ENCODE measurements at regions not wholly inside any gene's neighbourhood (a gene's known extent, or its start where the extent isn't known, plus 50 kb on each side); places are given as distances from the start of the nearest gene placed in this dataset.
"Not testable (repeated sequence)": the region's sequence is repeated elsewhere in the genome, so short reads cannot be mapped to it uniquely, and the experiment has no call there.

DNA sequence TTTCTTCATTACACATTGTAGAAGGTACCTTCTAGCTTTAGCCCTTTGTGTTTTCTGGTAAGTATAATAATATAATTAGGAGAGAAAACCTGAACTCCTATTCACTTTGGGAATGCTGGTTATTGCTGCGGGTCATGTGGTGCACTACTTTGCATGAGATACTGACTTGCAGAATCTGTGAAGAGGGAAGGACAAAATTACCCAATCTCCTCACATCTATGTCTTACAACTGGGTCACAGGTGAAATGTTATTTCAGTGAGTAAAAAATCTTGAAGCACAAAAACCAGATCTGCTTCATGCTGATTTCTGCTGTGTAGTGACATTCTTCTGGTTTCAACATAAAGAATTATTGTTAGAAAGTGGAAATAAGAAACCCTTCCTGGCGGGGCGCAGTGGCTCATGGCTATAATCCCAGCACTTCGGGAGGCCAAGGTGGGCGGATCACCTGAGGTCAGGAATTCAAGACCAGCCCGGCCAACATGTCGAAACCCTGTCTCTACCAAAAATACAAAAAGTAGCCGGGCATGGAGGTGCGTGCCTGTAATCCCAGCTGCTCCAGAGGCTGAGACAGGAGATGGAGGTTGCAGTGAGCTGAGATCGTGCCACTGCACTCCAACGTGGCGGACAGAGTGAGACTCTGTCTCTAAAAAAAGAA lies 211.0 kb upstream of the REG3G start:
- no peak for DNase-seq
- intact Hi-C loops (cut with micrococcal nuclease) = no loop called here
- no peak for ATAC-seq

DNA sequence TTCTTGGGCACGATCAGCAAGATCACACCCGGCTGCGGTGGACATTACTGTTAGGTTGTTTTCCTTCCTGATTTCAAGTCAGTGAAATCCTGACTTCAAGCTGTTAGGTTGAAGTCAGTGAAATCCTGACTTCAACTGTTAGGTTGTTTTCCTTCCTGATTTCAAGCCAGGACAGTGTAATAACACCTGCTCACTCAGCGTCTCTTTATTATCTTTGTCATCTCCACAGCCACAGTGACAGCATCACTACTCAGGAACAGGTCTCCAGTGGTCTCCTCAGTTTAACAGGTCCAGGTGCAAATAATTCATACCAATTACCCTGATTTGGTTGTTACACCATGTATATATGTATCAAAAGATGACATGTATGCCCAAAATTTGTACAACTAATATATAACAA lies 208.1 kb upstream of the REG3G start:
- intact Hi-C loops (cut with micrococcal nuclease) = no loop called here
- DNase-seq = no peak
- no peak for ATAC-seq

- intact Hi-C loops (cut with micrococcal nuclease) = no loop called here
- ATAC-seq = no peak
Observed at GRCh38 chr2:78832481-78832880, 193.0 kb upstream of the REG3G start.

DNA sequence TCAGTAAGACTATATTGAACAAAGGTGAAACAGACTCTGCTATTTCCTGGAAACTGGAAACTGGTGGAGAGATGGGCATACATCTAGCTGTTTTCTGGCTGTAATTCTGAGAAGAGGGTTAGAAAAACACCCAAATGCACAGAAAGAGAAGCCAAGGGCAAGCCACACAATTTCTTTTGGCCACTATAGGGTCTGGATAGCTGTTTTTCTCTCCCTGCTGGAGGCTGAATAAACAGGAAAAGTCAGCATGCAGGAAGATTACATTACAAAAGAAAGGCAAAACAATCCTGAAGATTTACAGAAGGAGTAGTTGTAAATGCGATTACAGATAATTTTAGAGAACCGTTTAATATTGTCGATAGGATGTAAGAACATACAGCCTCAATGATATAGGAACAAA lies 186.2 kb upstream of the REG3G start:
- no peak for ATAC-seq
- DNase-seq = no peak
- intact Hi-C loops (cut with micrococcal nuclease) = no loop called here

More at GRCh38 chr2:78832481-78832880, 193.0 kb upstream of the REG3G start:
- no peak for DNase-seq

DNA sequence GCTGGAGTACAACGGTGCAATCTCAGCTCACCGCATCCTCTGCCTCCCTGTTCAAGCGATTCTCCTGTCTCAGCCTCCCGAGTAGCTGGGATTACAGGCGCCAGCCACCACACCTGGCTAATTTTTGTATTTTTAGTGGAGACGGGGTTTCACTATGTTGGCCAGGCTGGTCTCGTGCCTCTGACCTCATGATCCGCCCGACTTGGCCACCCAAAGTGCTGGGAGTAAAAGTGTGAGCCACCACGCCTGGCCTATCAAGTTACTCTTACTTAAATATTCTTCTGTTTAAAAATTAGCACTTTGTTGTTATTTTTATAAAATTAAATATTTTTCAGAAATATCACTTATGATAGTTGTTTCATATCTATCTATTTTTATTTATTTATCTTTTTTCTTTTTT lies 185.2 kb upstream of the REG3G start:
- DNase-seq; ATAC-seq; intact Hi-C loops (cut with micrococcal nuclease): not testable (repeated sequence)

DNA sequence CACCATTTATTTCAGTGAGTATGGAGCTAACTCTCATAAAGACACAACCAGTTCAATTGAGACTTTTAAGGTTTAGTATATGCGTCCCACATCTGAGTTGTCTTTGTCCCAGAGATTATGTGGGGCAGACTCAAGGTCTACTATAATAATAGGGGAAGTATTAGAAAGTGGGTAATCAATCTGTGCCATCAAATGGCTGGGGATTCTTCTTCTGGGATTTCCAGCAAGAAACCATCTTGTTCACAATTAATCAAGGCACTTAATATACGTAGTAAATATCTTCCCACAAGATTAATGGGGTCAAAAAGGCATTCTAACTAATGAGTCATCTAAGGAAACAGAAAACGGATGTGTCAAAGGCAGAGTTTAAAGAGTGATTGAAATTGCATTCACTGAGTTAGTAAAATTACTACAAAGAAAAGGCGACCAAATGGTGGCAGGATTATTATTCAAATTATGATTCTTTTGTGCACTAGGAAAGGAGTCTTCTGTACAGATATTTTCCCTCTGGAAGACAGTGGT lies 179.8 kb upstream of the REG3G start:
- ATAC-seq (no peak), DNase-seq (no peak)
- intact Hi-C loops (cut with micrococcal nuclease) = no loop called here

GRCh38 chr2:78861546-78861945 lies 164.0 kb upstream of the REG3G start:
- no peak for ATAC-seq
- intact Hi-C loops (cut with micrococcal nuclease) = no loop called here
- DNase-seq = no peak

- intact Hi-C loops (cut with micrococcal nuclease) = no loop called here
- DNase-seq (no peak), ATAC-seq (no peak)
Observed at GRCh38 chr2:78864205-78864604, 161.3 kb upstream of the REG3G start.

DNA sequence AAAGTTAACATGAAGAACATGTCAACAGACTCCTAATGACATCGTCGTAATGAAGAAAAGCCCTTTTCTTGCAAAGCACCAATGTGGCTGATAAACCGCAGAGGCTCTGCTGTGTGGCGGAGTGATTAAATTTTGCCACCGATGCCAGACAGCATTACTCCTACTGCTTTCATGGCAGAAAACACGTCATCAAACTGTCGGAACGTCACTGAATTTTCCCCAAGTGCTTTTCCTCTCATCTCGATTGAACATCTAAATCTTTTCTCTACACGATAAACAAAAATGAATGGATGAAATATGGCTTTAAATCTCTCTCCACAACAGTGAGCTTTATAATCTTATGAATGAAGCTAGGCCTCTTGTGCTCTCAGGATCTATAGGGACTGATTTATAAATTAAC lies 159.8 kb upstream of the REG3G start:
- DNase-seq (no peak), ATAC-seq (no peak)
- intact Hi-C loops (cut with micrococcal nuclease) = no loop called here

GRCh38 chr2:78870343-78870967 lies 155.0 kb upstream of the REG3G start:
- ATAC-seq = no peak
- intact Hi-C loops (cut with micrococcal nuclease) = no loop called here
- DNase-seq = no peak

GRCh38 chr2:78873526-78873925 lies 152.0 kb upstream of the REG3G start:
- no peak for ATAC-seq
- intact Hi-C loops (cut with micrococcal nuclease) = no loop called here

GRCh38 chr2:78876316-78876688 lies 149.2 kb upstream of the REG3G start:
- no peak for DNase-seq
- intact Hi-C loops (cut with micrococcal nuclease) = no loop called here
- ATAC-seq = no peak

More at GRCh38 chr2:78873526-78873925, 152.0 kb upstream of the REG3G start:
- DNase-seq = no peak

- DNase-seq = no peak
- ATAC-seq = no peak
- intact Hi-C loops (cut with micrococcal nuclease) = no loop called here
Observed at GRCh38 chr2:78887446-78887845, 138.1 kb upstream of the REG3G start.

DNA sequence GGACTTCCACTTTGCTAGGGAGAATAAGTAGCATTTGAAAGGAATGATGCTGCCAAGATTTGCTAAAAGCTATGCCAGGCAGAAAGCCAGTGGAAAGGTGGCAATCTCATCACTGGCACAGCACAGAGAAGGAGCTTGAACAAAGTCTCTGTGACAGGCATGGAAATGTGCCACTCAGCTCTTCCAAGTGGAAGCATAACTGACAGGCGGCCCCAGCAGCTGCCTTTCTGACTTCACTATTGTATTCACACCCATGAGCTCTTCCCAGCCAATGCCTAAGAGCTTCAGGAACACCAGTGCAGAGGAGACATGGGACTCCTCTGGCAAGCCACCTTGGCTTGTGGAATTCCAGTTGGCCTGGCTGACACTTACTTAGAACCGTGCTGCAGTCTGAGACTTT lies 134.6 kb upstream of the REG3G start:
- no peak for DNase-seq
- intact Hi-C loops (cut with micrococcal nuclease) = no loop called here
- no peak for ATAC-seq

DNA sequence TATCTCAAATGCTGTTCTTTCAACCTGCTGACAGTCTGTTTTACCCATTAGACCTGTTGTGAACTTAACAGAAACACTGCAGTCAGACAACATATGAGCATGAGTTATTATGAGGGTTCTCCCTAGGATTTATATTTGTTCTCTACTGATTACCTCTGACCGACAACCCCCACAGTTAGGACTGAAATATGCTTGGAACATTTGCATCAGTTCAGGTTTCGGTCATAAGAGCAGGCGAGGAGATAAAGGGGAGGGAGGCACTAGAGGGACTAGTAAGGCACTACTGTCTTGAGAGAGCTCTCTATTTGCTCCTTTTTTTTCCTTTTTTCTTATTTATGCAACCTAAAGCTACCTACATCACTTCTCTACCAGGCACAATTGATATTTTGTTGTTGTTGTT lies 133.2 kb upstream of the REG3G start:
- intact Hi-C loops (cut with micrococcal nuclease) = no loop called here
- DNase-seq = no peak
- ATAC-seq = no peak

- no peak for DNase-seq
- ATAC-seq = no peak
- intact Hi-C loops (cut with micrococcal nuclease) = no loop called here
Observed at GRCh38 chr2:78895022-78895421, 130.5 kb upstream of the REG3G start.

DNA sequence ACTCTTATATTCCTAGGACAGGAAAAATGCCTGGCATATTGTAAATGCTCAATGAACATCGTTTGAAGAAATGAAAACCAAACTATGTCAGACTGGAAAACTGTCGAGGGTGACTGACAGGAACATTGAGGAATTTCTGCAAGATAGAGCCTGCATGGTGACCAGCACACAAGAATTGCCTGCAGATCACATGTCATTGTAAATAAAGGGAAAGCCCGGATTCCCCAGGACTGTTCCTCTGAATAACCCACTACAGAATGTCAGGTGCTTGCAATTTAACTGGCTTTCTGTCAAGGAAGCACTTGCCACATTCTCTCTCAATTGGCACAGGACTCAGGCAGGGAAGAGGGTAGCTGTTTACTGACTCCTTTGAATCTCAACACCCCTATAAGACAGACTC lies 129.0 kb upstream of the REG3G start:
- DNase-seq = no peak
- intact Hi-C loops (cut with micrococcal nuclease) = no loop called here
- no peak for ATAC-seq

- intact Hi-C loops (cut with micrococcal nuclease) = no loop called here
- no peak for DNase-seq
- no peak for ATAC-seq
Observed at GRCh38 chr2:78907089-78907488, 118.4 kb upstream of the REG3G start.

- ATAC-seq (no peak), DNase-seq (no peak)
- intact Hi-C loops (cut with micrococcal nuclease) = no loop called here
Observed at GRCh38 chr2:78908973-78909372, 116.5 kb upstream of the REG3G start.

- no peak for DNase-seq
- intact Hi-C loops (cut with micrococcal nuclease) = no loop called here
- ATAC-seq = no peak
Observed at GRCh38 chr2:78910376-78910775, 115.1 kb upstream of the REG3G start.

GRCh38 chr2:78913257-78913656 lies 112.2 kb upstream of the REG3G start:
- DNase-seq = no peak
- intact Hi-C loops (cut with micrococcal nuclease) = no loop called here
- ATAC-seq = no peak

All from left ventricle myocardium superior (tissue), 1 donor.